IgD-negative memory B cell (primary cell): ENCODE measurements at regions not wholly inside any gene's neighbourhood (a gene's known extent, or its start where the extent isn't known, plus 50 kb on each side); places are given as distances from the start of the nearest gene placed in this dataset.
"Not testable (repeated sequence)": the region's sequence is repeated elsewhere in the genome, so short reads cannot be mapped to it uniquely, and the experiment has no call there.

Experiments
- H3K27ac Mint-ChIP-seq, 3 donors: one replicate each; pipeline ENCODE4 v1.8.0; 2020 to 2022; ENCODE audit warnings: mild to moderate bottlenecking in 3 of 3, mixed read lengths in 3 of 3, moderate library complexity in 1 of 3
- H3K27me3 Mint-ChIP-seq: one replicate; pipeline ENCODE4 v1.8.0; 2021; ENCODE audit warnings: mixed read lengths
- H3K36me3 Mint-ChIP-seq: one replicate; pipeline ENCODE4 v1.8.0; 2020; ENCODE audit warnings: mild to moderate bottlenecking, mixed read lengths
- H3K4me1 Mint-ChIP-seq, 3 donors: one replicate each; pipeline ENCODE4 v1.8.0; 2020 to 2022; ENCODE audit warnings: mixed read lengths in 3 of 3, mild to moderate bottlenecking in 1 of 3
- H3K4me3 Mint-ChIP-seq, 4 donors: one replicate each; pipeline ENCODE4 v1.8.0; 2020 to 2022; ENCODE audit warnings: mild to moderate bottlenecking in 4 of 4, mixed read lengths in 4 of 4, moderate library complexity in 3 of 4
- H3K9me3 Mint-ChIP-seq, 3 donors: one replicate each; pipeline ENCODE4 v1.8.0; 2020 to 2021; ENCODE audit warnings: mixed read lengths in 3 of 3, mild to moderate bottlenecking in 1 of 3

- not testable (repeated sequence) for H3K36me3 Mint-ChIP-seq, H3K9me3 Mint-ChIP-seq, H3K4me3 Mint-ChIP-seq, H3K27me3 Mint-ChIP-seq, H3K27ac Mint-ChIP-seq, H3K4me1 Mint-ChIP-seq
These were observed 777.1 kb upstream of the CDH18 start for GRCh38 chr5:20765074-20765473.

DNA sequence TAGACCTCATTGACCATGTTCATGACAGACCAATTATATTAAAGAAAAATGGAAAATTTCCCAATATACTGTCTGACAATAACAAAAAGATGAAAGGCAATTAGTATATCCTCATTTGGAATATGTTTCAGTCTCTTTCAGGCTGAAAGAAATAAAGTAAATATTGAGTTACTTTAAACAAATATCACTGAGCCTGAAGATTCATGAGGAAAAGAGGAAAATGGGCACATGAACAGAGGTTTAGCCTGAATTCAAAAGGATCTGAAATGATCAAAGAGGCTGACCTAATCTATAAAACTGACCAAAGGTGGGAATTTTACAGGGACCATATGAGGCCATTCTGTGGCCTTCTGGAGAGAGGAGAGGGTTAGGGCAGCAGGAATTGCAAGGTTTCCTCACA is 771.5 kb upstream of the CDH18 start:
- not testable (repeated sequence) for H3K27me3 Mint-ChIP-seq, H3K4me3 Mint-ChIP-seq, H3K27ac Mint-ChIP-seq, H3K4me1 Mint-ChIP-seq, H3K36me3 Mint-ChIP-seq, H3K9me3 Mint-ChIP-seq

GRCh38 chr5:20752179-20752578 is 764.2 kb upstream of the CDH18 start:
- not testable (repeated sequence) for H3K27ac Mint-ChIP-seq, H3K27me3 Mint-ChIP-seq, H3K4me1 Mint-ChIP-seq, H3K9me3 Mint-ChIP-seq, H3K36me3 Mint-ChIP-seq, H3K4me3 Mint-ChIP-seq

DNA sequence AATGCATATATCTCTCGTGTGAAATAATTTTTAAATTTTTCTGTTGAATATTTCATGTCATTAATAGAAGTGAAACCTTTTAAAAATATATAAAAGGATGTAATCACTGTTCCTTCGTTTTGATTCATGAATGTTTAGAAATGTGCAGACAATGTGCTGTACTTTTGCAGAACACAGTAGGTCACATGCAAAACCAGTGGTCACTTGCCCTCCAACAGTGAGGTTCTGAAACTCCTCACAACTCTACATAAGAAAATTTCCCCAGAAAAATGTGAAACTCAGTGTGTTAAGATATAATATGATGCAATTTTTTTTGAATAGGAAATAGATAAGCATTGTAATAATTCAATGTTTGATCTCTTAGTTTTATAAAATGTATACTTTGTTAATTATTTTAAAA is 747.7 kb upstream of the CDH18 start:
- not testable (repeated sequence) for H3K36me3 Mint-ChIP-seq, H3K9me3 Mint-ChIP-seq, H3K4me3 Mint-ChIP-seq, H3K27me3 Mint-ChIP-seq, H3K27ac Mint-ChIP-seq, H3K4me1 Mint-ChIP-seq

- not testable (repeated sequence) for H3K4me1 Mint-ChIP-seq, H3K27ac Mint-ChIP-seq, H3K4me3 Mint-ChIP-seq
These were observed 744.2 kb upstream of the CDH18 start for GRCh38 chr5:20732223-20732622.

GRCh38 chr5:20721286-20721685 is 733.3 kb upstream of the CDH18 start:
- H3K4me3 Mint-ChIP-seq, H3K36me3 Mint-ChIP-seq, H3K4me1 Mint-ChIP-seq, H3K27ac Mint-ChIP-seq, H3K9me3 Mint-ChIP-seq, H3K27me3 Mint-ChIP-seq: not testable (repeated sequence)

More at GRCh38 chr5:20732223-20732622, 744.2 kb upstream of the CDH18 start:
- not testable (repeated sequence) for H3K36me3 Mint-ChIP-seq, H3K27me3 Mint-ChIP-seq, H3K9me3 Mint-ChIP-seq

DNA sequence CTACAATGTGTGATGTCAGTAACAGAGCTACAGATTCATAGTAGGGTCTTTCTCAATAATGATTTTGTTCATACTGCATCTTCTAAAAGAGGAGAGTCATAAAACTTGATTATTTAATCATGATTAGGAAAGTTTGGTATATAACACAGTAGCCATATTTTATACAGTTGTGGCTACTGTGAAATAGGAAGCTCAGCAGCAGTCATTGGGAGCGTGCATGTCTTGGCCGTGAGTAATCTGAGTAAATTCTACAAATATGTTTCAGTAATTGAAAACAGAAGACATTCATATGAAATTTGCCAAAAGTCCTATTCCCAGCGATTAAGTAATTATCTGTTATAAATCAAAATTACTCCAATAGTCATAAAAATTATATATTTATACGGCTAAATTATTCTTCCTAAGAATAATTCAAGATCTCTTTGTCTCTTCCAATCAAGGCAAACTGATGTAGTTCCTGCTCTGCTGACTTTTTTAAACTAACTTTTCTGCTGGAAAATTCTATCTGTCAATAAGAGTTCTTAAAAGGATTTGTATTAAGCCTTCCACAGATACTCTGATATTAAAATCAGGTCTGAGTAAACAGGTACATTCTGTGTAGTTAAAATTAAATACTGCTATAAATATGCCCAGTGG is 723.6 kb upstream of the CDH18 start:
- not testable (repeated sequence) for H3K36me3 Mint-ChIP-seq, H3K27ac Mint-ChIP-seq, H3K4me3 Mint-ChIP-seq, H3K4me1 Mint-ChIP-seq, H3K9me3 Mint-ChIP-seq, H3K27me3 Mint-ChIP-seq

DNA sequence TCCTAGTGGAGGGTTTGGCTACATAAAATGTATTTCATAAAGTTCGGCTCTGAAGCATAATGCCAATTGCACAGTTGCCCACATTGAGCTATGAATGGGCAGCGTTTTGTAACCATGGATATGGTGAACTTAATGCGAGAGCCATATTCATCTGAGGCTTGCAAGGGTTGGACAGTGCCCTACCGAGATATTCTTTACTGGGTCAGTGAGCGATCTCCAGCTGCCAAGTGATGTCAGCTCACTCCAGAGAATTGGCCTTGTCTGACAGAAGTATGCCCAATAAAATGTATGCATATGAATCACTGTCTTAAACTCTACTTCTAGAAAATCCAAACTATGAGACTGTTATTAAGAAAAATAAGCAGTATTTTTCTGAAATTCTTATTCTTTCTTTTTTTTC is 719.6 kb upstream of the CDH18 start:
- not testable (repeated sequence) for H3K27ac Mint-ChIP-seq, H3K4me3 Mint-ChIP-seq, H3K36me3 Mint-ChIP-seq, H3K27me3 Mint-ChIP-seq, H3K4me1 Mint-ChIP-seq, H3K9me3 Mint-ChIP-seq

GRCh38 chr5:20694121-20694520 is 706.1 kb upstream of the CDH18 start:
- Mint-ChIP-seq H3K4me1 (no peaks in the 10 kb centered on the region), H3K4me3 (no peak overlapping the region)

GRCh38 chr5:20692913-20693312 is 704.9 kb upstream of the CDH18 start:
- no peak overlapping the region for H3K4me3 Mint-ChIP-seq
- no peaks in the 10 kb centered on the region for H3K27me3 Mint-ChIP-seq
- peaks cover 0 to 2% (median 0%) of the 10 kb centered on the region in 3 donors for H3K9me3 Mint-ChIP-seq
- H3K27ac Mint-ChIP-seq: no peak overlapping the region
- no peaks in the 10 kb centered on the region for H3K36me3 Mint-ChIP-seq
- H3K4me1 Mint-ChIP-seq: no peaks in the 10 kb centered on the region

More at GRCh38 chr5:20694121-20694520, 706.1 kb upstream of the CDH18 start:
- H3K27ac Mint-ChIP-seq: no peak overlapping the region
- H3K9me3 Mint-ChIP-seq: peaks cover 0 to 2% (median 0%) of the 10 kb centered on the region in 3 donors
- H3K36me3 Mint-ChIP-seq: no peaks in the 10 kb centered on the region
- no peaks in the 10 kb centered on the region for H3K27me3 Mint-ChIP-seq

DNA sequence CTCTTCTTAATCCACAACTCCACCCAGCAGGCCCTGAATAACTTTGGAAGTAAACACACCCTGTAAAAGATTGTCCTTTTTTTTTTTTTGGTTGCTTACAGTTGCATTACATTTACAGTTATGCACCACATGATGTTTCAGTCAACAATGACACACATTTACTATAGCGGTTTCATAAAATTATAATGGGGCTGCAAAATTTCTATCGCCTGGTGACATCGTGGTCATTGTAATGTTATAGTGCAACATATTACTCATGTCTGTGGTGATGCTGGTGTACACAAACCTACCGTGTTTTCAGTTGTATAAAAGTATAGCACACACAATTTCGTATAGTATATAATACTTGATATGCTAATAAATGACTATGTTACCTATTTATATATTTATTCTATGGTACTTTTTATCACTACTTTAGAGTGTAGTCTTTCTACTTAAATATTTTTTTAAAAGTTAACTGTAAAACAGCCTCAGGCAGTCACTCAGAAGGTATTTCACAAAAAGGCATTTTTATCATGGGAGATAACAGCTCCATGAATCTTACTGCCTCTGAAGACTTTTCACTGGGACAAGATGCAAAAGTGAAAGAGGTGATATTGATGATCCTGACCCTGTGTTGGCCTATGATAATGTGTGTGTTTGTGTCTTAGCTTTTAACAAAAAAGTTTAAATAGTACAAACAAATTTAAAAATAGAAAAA is 695.4 kb upstream of the CDH18 start:
- H3K9me3 Mint-ChIP-seq: peaks cover 0 to 8% (median 3%) of the 10 kb centered on the region in 3 donors
- no peaks in the 10 kb centered on the region for H3K4me1 Mint-ChIP-seq
- H3K27me3 Mint-ChIP-seq: no peaks in the 10 kb centered on the region
- no peak overlapping the region for H3K4me3 Mint-ChIP-seq
- H3K36me3 Mint-ChIP-seq: no peaks in the 10 kb centered on the region
- no peak overlapping the region for H3K27ac Mint-ChIP-seq

GRCh38 chr5:20680718-20681302 is 692.8 kb upstream of the CDH18 start:
- H3K4me1 Mint-ChIP-seq: no peaks in the 10 kb centered on the region
- H3K9me3 Mint-ChIP-seq: peaks cover 2 to 8% (median 3%) of the 10 kb centered on the region in 3 donors
- H3K27me3 Mint-ChIP-seq: no peaks in the 10 kb centered on the region
- H3K4me3 Mint-ChIP-seq: no peak overlapping the region
- no peaks in the 10 kb centered on the region for H3K36me3 Mint-ChIP-seq
- H3K27ac Mint-ChIP-seq: no peak overlapping the region

GRCh38 chr5:20678814-20679298 is 690.9 kb upstream of the CDH18 start:
- Mint-ChIP-seq H3K4me3 (no peak overlapping the region), H3K9me3 (peaks cover 0 to 3% (median 2%) of the 10 kb centered on the region in 3 donors), H3K27ac (no peak overlapping the region), H3K4me1 (no peaks in the 10 kb centered on the region), H3K36me3 (no peaks in the 10 kb centered on the region), H3K27me3 (no peaks in the 10 kb centered on the region)

DNA sequence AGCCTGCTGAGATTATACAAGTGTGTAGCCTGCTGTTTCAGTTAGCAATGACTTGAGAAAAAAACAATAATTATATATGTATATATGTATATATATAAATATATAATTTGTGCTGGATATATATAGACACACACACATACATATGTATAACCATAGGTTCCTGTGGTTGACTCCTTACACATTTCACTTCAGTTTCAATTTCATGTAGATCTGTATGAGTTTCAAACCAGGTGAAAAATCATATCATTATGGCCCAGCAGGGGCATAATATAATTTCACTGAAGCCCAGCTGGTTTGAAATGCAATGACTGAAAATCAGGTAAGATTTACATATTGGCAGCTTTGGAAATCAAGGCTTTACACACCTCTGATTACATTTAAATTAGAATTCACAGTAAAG is 690.4 kb upstream of the CDH18 start:
- no peaks in the 10 kb centered on the region for H3K27me3 Mint-ChIP-seq
- no peak overlapping the region for H3K4me3 Mint-ChIP-seq
- no peaks in the 10 kb centered on the region for H3K36me3 Mint-ChIP-seq
- no peaks in the 10 kb centered on the region for H3K4me1 Mint-ChIP-seq
- no peak overlapping the region for H3K27ac Mint-ChIP-seq
- peaks cover 0 to 3% (median 2%) of the 10 kb centered on the region in 3 donors for H3K9me3 Mint-ChIP-seq

DNA sequence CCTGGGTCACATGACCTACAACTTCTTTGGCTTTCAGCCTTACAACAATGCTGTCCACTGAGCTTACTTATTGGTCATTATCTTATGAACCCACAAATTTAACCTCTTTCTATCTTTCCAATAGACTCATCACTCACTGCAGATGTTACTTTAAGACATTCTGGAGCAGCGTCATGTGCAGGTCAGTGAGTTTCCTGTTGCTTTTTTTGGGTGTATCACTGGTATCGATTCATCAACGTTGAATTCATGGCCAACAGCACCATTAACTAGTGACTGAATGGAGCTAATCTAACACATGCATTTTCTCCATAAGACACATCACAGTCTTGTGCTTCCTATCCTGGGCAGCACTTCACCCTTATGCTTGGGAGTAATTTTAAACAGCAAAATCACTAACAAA is 672.6 kb upstream of the CDH18 start:
- H3K36me3 Mint-ChIP-seq: no peaks in the 10 kb centered on the region
- H3K9me3 Mint-ChIP-seq: peaks cover 0 to 5% (median 0%) of the 10 kb centered on the region in 3 donors
- H3K27ac Mint-ChIP-seq: no peak overlapping the region
- H3K4me3 Mint-ChIP-seq: no peak overlapping the region
- no peaks in the 10 kb centered on the region for H3K4me1 Mint-ChIP-seq
- H3K27me3 Mint-ChIP-seq: no peaks in the 10 kb centered on the region

DNA sequence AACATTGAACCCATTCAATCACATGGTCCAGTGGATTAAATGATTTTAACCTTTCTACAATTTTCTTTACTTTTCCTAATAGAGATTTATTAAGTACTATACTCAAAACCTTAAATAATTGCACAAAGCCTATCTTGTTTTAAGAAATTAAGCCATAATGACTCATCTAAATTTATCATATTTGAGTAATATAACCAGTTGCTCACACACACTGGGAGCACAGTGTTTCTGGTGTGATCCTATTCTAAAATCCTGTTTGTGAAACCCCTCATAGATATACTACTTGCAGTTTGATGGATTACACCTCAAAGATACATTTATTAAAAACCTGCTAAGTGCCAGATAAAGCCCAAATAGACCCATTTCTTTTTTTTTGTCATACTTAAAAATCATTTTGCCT is 668.3 kb upstream of the CDH18 start:
- Mint-ChIP-seq H3K4me1 (no peaks in the 10 kb centered on the region), H3K4me3 (no peak overlapping the region), H3K36me3 (no peaks in the 10 kb centered on the region), H3K9me3 (peaks cover 0 to 5% (median 2%) of the 10 kb centered on the region in 3 donors), H3K27me3 (no peaks in the 10 kb centered on the region), H3K27ac (no peak overlapping the region)
